Erythroblast (primary cell): ENCODE measurements at regions not wholly inside any gene's neighbourhood (a gene's known extent, or its start where the extent isn't known, plus 50 kb on each side); places are given as distances from the start of the nearest gene placed in this dataset.

Source experiments
- GATA1 ChIP-seq: IDR thresholded peaks from 2 replicates; pipeline ENCODE4 v1.6.1; 2011; ENCODE audit warnings: low read depth, mild to moderate bottlenecking, control low read depth, low read length, moderate library complexity
- POLR2A ChIP-seq: IDR thresholded peaks from 2 replicates; pipeline ENCODE4 v1.6.1; 2011; ENCODE audit warnings: mild to moderate bottlenecking, low read length

- TF ChIP-seq POLR2A: no peak
- TF ChIP-seq GATA1: no peak
These were observed 756.5 kb downstream of the SLITRK1 start for GRCh38 chr13:83125791-83126190.
